ENCODE measurements at regions not wholly inside any gene's neighbourhood (a gene's known extent, or its start where the extent isn't known, plus 50 kb on each side); places are given as distances from the start of the nearest gene placed in this dataset.
A peak's percentile ranks its signal among the peaks of the same experiment; 100 is the strongest.
"Not testable (repeated sequence)": the region's sequence is repeated elsewhere in the genome, so short reads cannot be mapped to it uniquely, and the experiment has no call there.

DNA sequence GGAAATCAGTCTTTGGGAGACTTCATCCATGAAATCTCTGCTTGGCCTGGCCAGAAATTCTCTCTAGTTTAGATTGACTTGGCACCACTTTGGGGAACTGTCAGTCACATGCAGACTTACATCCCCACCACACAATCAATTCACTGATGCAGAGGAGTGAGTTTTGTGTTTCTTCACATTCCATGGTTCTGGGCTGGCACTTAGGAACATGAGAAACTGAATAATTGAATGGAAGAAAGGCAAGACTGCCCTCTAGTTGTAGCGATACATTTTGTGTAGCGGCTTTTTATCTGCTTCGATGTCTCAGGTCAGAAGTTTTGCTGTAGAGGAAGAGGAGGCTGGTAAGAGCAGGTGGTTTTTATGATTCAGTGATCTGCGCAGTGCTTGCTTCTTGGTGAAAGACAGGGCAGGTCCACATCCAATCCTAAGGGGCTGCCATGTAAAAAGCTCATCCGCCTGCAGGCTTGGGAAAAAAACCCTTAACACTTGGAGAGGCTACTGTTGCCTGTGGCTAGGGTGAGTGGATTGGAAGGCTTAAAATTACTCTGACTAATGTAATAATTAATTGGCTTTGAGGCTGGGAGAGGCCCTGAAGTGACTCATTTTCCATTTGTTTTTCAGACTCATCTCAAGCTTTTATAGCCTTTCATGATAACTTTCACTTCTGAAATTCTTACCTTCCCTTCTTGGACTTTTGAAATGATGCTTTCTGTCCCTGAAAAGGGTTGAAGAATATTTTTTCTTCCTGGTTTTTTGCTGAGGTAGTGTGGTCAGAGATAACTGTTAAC, 75.4 kb upstream of the LPCAT1 start:
- H3K9me3 ChIP-seq; H3K4me3 ChIP-seq; H3K27ac ChIP-seq; DNase-seq; intact Hi-C loops (cut with DNase I; ENCODE audit: low total_unique reads); H3K36me3 ChIP-seq; H3K27me3 ChIP-seq (replicated peaks in 1 of 7): not testable (repeated sequence)
- H3K4me1 ChIP-seq = peaks cover 0 to 13% (median 7%) of the 10 kb centered on the region in 6 donors
- TF ChIP-seq, protein P1, sequence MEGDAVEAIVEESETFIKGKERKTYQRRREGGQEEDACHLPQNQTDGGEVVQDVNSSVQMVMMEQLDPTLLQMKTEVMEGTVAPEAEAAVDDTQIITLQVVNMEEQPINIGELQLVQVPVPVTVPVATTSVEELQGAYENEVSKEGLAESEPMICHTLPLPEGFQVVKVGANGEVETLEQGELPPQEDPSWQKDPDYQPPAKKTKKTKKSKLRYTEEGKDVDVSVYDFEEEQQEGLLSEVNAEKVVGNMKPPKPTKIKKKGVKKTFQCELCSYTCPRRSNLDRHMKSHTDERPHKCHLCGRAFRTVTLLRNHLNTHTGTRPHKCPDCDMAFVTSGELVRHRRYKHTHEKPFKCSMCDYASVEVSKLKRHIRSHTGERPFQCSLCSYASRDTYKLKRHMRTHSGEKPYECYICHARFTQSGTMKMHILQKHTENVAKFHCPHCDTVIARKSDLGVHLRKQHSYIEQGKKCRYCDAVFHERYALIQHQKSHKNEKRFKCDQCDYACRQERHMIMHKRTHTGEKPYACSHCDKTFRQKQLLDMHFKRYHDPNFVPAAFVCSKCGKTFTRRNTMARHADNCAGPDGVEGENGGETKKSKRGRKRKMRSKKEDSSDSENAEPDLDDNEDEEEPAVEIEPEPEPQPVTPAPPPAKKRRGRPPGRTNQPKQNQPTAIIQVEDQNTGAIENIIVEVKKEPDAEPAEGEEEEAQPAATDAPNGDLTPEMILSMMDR (IDR thresholded peaks at IDR 0.05 in 8 of 11, conservative IDR thresholded peaks at IDR 0.05 in 3 of 11) = peak in 7 of 11 experiments; percentile 8 to 43 (median 33)
- WGBS, 5 donors = 49 to 70% (median 50%) methylated on average over 5 of the region's 5 CpGs

DNA sequence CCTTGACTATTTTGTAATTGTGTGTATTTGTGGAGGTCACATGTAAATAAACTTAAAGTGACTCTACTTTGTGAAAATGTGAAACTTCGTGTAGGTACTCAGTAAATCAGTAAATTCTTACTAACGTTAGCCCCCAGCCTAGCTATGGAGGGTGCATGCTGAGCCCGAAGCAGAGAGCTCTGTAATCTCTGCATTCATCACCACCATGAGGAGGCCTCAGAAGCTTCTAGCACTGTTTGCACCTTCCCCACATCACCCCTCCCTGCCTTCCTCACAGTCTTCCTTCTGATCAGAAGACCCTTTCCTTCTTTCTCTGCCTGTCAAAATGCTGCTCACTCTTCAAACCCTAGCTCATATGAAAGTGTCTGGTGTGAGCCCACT, 73.3 kb upstream of the LPCAT1 start:
- peaks cover 0 to 11% (median 0%) of the 10 kb centered on the region in 7 donors for H3K27me3 ChIP-seq (replicated peaks in 1 of 7)
- H3K27ac ChIP-seq = not testable (repeated sequence)

DNA sequence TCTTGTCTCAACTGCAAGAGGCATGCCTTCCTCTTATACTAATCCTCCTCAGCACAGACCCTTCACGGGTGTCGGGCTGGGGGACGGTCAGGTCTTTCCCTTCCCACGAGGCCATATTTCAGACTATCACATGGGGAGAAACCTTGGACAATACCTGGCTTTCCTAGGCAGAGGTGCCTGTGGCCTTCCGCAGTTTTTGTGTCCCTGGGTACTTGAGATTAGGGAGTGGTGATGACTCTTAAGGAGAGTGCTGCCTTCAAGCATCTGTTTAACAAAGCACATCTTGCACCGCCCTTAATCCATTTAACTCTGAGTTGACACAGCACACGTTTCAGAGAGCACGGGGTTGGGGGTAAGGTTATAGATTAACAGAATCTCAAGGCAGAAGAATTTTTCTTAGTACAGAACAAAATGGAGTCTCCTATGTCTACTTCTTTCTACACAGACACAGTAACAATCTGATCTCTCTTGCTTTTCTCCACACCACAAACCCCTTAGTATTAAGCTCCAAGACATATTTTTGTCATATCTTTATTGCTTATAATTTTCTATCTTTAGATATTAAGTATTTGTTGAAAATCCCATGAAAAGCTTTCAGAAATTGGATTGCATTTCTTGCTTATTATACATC, 72.8 kb upstream of the LPCAT1 start:
- H3K27ac ChIP-seq; DNase-seq; H3K9me3 ChIP-seq; H3K36me3 ChIP-seq; intact Hi-C loops (cut with DNase I; ENCODE audit: low total_unique reads): not testable (repeated sequence)
- H3K4me1 ChIP-seq = peaks cover 0 to 21% (median 7%) of the 10 kb centered on the region in 6 donors
- H3K4me3 ChIP-seq = peak overlapping the region in 1 of 8 donors; percentile 44
- WGBS, 5 donors = 87 to 95% (median 90%) methylated on average over 5 to 8 of the region's 8 CpGs
- peaks cover 0 to 11% (median 0%) of the 10 kb centered on the region in 7 donors for H3K27me3 ChIP-seq (replicated peaks in 1 of 7)

More for the DNA sequence above, 73.3 kb upstream of the LPCAT1 start:
- H3K36me3 ChIP-seq; DNase-seq; H3K9me3 ChIP-seq; intact Hi-C loops (cut with DNase I; ENCODE audit: low total_unique reads): not testable (repeated sequence)
- WGBS, 5 donors = 57 to 90% (median 77%) methylated on average over 3 of the region's 3 CpGs
- Histone ChIP-seq H3K4me1 (peaks cover 0 to 21% (median 7%) of the 10 kb centered on the region in 6 donors), H3K4me3 (peak overlapping the region in 1 of 8 donors; percentile 44)

DNA sequence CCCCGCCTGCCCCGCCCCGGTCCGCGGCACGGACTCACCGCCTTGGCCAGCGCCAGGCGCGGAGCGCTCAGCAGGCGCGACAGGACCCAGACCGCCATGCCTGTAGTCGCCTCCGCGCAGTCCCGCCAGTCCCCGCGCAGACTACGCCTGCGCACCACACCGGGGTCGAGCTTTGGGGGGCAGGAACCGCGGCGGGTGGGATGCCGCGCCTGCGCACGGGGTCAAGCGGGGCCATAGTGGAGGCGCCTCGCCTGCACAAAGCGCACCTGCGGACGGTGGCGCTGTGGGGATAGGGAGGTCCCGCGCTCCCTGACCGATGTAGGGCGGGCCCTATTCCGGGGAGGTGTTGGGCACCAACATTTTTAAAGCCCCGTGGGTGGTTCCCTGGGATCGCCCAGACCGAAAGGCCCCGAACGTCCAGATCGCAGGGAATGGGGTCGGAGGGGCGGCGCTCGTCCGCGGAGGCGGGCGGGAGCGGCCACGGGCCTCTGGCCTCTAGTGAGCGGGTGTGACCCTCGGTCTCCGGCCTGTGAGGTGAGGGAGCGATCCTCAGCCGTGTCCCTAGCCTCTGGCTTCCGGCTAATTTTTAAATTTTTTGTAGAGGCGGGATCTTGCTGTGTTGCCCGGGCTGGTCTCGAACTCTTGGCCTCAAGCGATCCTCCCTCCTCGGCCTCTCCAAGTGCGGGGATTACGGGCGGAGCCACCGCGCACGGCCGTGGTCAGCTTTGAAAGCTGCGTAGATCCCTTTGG, 70.8 kb upstream of the LPCAT1 start:
- WGBS, 5 donors = 10 to 55% (median 18%) methylated on average over 42 to 78 of the region's 78 CpGs
- intact Hi-C loops (cut with DNase I; ENCODE audit: low total_unique reads) = no loop called here
- Histone ChIP-seq H3K27me3 (replicated peaks in 1 of 7) (peaks cover 0 to 11% (median 0%) of the 10 kb centered on the region in 7 donors), H3K4me1 (peaks cover 0 to 21% (median 7%) of the 10 kb centered on the region in 6 donors), H3K36me3 (peaks cover 0 to 14% (median 3%) of the 10 kb centered on the region in 6 donors), H3K9me3 (no peaks in the 10 kb centered on the region), H3K4me3 (peak overlapping the region; percentile 50 to 79 (median 63)), H3K27ac (peak overlapping the region; percentile 46 to 86 (median 82))
- peak; percentile 95 for DNase-seq
- TF ChIP-seq POLR2AphosphoS5 (IDR thresholded peaks at IDR 0.05) (peak; percentile 86 to 90 (median 86)), POLR2A (IDR thresholded peaks at IDR 0.05) (no peak)
- TF ChIP-seq, protein P1 (IDR thresholded peaks at IDR 0.05 in 8 of 11, conservative IDR thresholded peaks at IDR 0.05 in 3 of 11) = peak in 10 of 11 experiments; percentile 27 to 72 (median 59)

Measured in spleen (tissue), 11 donors.